ENCODE measurements at regions not wholly inside any gene's neighbourhood (a gene's known extent, or its start where the extent isn't known, plus 50 kb on each side); places are given as distances from the start of the nearest gene placed in this dataset.

GRCh38 chr22:47594836-47595521 is 832.5 kb downstream of the TBC1D22A start:
- no peak for ATAC-seq
- DNase-seq (ENCODE audit: low spot score): no peak
- H4K20me1 ChIP-seq (replicated peaks; ENCODE audit: insufficient read depth): no peaks in the 10 kb centered on the region
- no peaks in the 10 kb centered on the region for H3K4me1 Mint-ChIP-seq
- no peaks in the 10 kb centered on the region for H3K4me1 ChIP-seq (ENCODE audit: insufficient read depth)
- H3F3A ChIP-seq (replicated peaks; ENCODE audit: low read depth): no peaks in the 10 kb centered on the region
- H3K27ac Mint-ChIP-seq: no peak overlapping the region
- H3K36me3 ChIP-seq (ENCODE audit: insufficient read depth): peaks cover 4% of the 10 kb centered on the region; the same call in 1 of the 2 replicates
- peaks cover 33% of the 10 kb centered on the region for H3K36me3 Mint-ChIP-seq (ENCODE audit: low read depth)
- H2AFZ ChIP-seq: no peak overlapping the region
- no peaks in the 10 kb centered on the region for H3K9me2 ChIP-seq (ENCODE audit: insufficient read depth)
- H3K9me3 Mint-ChIP-seq: peaks cover 94% of the 10 kb centered on the region
- H3K4me3 Mint-ChIP-seq: no peak overlapping the region
- H3K79me2 ChIP-seq (replicated peaks; ENCODE audit: insufficient read depth): no peaks in the 10 kb centered on the region
- TF ChIP-seq CREB1 (CRISPR knock-in tag; IDR thresholded peaks at IDR 0.05; ENCODE audit: low read depth) (no peak), REST (IDR thresholded peaks at IDR 0.05; ENCODE audit: unreplicated experiment) (no peak), STAT1 (IDR thresholded peaks at IDR 0.05; ENCODE audit: unreplicated experiment) (no peak), JUNB (IDR thresholded peaks at IDR 0.05; ENCODE audit: unreplicated experiment) (no peak), ZNF114 (CRISPR knock-in tag; IDR thresholded peaks at IDR 0.05) (no peak), ZNF331 (CRISPR knock-in tag; IDR thresholded peaks at IDR 0.05; ENCODE audit: low read depth) (no peak), NANOG (IDR thresholded peaks at IDR 0.05; ENCODE audit: borderline replicate concordance) (no peak), EZH2 (IDR thresholded peaks at IDR 0.05; ENCODE audit: low read depth, unreplicated experiment) (no peak), EZH2phosphoT487 (IDR thresholded peaks at IDR 0.05; ENCODE audit: unreplicated experiment) (no peak), POLR2AphosphoS5 (IDR thresholded peaks at IDR 0.05; ENCODE audit: low read depth) (no peak), ZNF462 (CRISPR knock-in tag; IDR thresholded peaks at IDR 0.05) (no peak), CTCF (conservative IDR thresholded peaks at IDR 0.05; ENCODE audit: low read depth in 2 of 2) (no peak)
- TF ChIP-seq, protein P1, sequence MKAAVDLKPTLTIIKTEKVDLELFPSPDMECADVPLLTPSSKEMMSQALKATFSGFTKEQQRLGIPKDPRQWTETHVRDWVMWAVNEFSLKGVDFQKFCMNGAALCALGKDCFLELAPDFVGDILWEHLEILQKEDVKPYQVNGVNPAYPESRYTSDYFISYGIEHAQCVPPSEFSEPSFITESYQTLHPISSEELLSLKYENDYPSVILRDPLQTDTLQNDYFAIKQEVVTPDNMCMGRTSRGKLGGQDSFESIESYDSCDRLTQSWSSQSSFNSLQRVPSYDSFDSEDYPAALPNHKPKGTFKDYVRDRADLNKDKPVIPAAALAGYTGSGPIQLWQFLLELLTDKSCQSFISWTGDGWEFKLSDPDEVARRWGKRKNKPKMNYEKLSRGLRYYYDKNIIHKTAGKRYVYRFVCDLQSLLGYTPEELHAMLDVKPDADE (IDR thresholded peaks at IDR 0.05): no peak
- H3K4me3 ChIP-seq: no peak overlapping the region
- no peak overlapping the region for H3K4me2 ChIP-seq
- H3K27ac ChIP-seq (ENCODE audit: low read depth): no peak overlapping the region
- peaks cover 3% of the 10 kb centered on the region for H3K27me3 Mint-ChIP-seq (ENCODE audit: insufficient read depth, low read depth, poor library complexity)
- no peaks in the 10 kb centered on the region for H3K27me3 ChIP-seq (ENCODE audit: insufficient read depth)

Measured in GM23338 (cell line).